ENCODE measurements at regions not wholly inside any gene's neighbourhood (a gene's known extent, or its start where the extent isn't known, plus 50 kb on each side); places are given as distances from the start of the nearest gene placed in this dataset.

- Histone ChIP-seq H3K4me1 (ENCODE audit: insufficient read depth, low read length) (no peaks in the 10 kb centered on the region), H2AFZ (ENCODE audit: low read depth, low read length) (no peak overlapping the region), H3K27ac (ENCODE audit: low read depth, low read length) (no peak overlapping the region), H3K4me3 (ENCODE audit: insufficient read depth, low read depth, low read length) (no peak overlapping the region), H3K9ac (ENCODE audit: low read length) (no peak overlapping the region), H3K27me3 (ENCODE audit: insufficient read depth, low read length) (no peaks in the 10 kb centered on the region), H3K4me2 (ENCODE audit: low read length) (no peak overlapping the region), H4K20me1 (ENCODE audit: insufficient read depth, low read length) (no peaks in the 10 kb centered on the region), H3K79me2 (ENCODE audit: insufficient read depth, low read length) (no peaks in the 10 kb centered on the region), H3K9me3 (ENCODE audit: insufficient read depth, low read depth, low read length) (no peaks in the 10 kb centered on the region), H3K36me3 (ENCODE audit: insufficient read depth, low read length) (no peaks in the 10 kb centered on the region)
- FAIRE-seq (no peak), DNase-seq (ENCODE audit: low read depth) (no peak)
- no peaks in the 10 kb centered on the region for H3K36me3 Mint-ChIP-seq (ENCODE audit: low read depth, unreplicated experiment)
- H3K4me1 Mint-ChIP-seq (ENCODE audit: low read depth, unreplicated experiment): no peaks in the 10 kb centered on the region
- no peaks in the 10 kb centered on the region for H3K27me3 Mint-ChIP-seq (ENCODE audit: low read depth, unreplicated experiment)
- no peaks in the 10 kb centered on the region for H3K9me3 Mint-ChIP-seq (ENCODE audit: unreplicated experiment)
- H3K27ac Mint-ChIP-seq (ENCODE audit: unreplicated experiment): no peak overlapping the region
- no peak overlapping the region for H3K4me3 Mint-ChIP-seq (ENCODE audit: unreplicated experiment)
- no peak for TF ChIP-seq EZH2 (IDR thresholded peaks at IDR 0.05; ENCODE audit: insufficient read depth, low read length)
- TF ChIP-seq CTCF (IDR thresholded peaks at IDR 0.05; ENCODE audit: insufficient read depth, low read depth, low read length): no peak
These were observed 291.2 kb upstream of the TBC1D5 start for GRCh38 chr3:18033581-18034108.

GRCh38 chr3:18030371-18030870 is 288.0 kb upstream of the TBC1D5 start:
- H3K27me3 ChIP-seq (ENCODE audit: insufficient read depth, low read length): no peaks in the 10 kb centered on the region
- H3K27ac ChIP-seq (ENCODE audit: low read depth, low read length): no peak overlapping the region
- DNase-seq (ENCODE audit: low read depth) (no peak), FAIRE-seq (no peak)
- no peak overlapping the region for H3K4me2 ChIP-seq (ENCODE audit: low read length)
- Mint-ChIP-seq H3K4me3 (ENCODE audit: unreplicated experiment) (no peak overlapping the region), H3K9me3 (ENCODE audit: unreplicated experiment) (peaks cover 4% of the 10 kb centered on the region), H3K4me1 (ENCODE audit: low read depth, unreplicated experiment) (no peaks in the 10 kb centered on the region), H3K27me3 (ENCODE audit: low read depth, unreplicated experiment) (no peaks in the 10 kb centered on the region), H3K36me3 (ENCODE audit: low read depth, unreplicated experiment) (no peaks in the 10 kb centered on the region), H3K27ac (ENCODE audit: unreplicated experiment) (no peak overlapping the region)
- H3K9me3 ChIP-seq (ENCODE audit: insufficient read depth, low read depth, low read length): no peaks in the 10 kb centered on the region
- no peak for TF ChIP-seq CTCF (IDR thresholded peaks at IDR 0.05; ENCODE audit: insufficient read depth, low read depth, low read length)
- TF ChIP-seq EZH2 (IDR thresholded peaks at IDR 0.05; ENCODE audit: insufficient read depth, low read length): no peak
- no peaks in the 10 kb centered on the region for H4K20me1 ChIP-seq (ENCODE audit: insufficient read depth, low read length)
- H3K4me3 ChIP-seq (ENCODE audit: insufficient read depth, low read depth, low read length): no peak overlapping the region
- H3K36me3 ChIP-seq (ENCODE audit: insufficient read depth, low read length): no peaks in the 10 kb centered on the region
- H3K9ac ChIP-seq (ENCODE audit: low read length): no peak overlapping the region
- H2AFZ ChIP-seq (ENCODE audit: low read depth, low read length): no peak overlapping the region
- H3K79me2 ChIP-seq (ENCODE audit: insufficient read depth, low read length): no peaks in the 10 kb centered on the region
- H3K4me1 ChIP-seq (ENCODE audit: insufficient read depth, low read length): no peaks in the 10 kb centered on the region

- Histone ChIP-seq H3K4me1 (ENCODE audit: insufficient read depth, low read length) (no peaks in the 10 kb centered on the region), H3K9ac (ENCODE audit: low read length) (no peak overlapping the region), H3K4me3 (ENCODE audit: insufficient read depth, low read depth, low read length) (no peak overlapping the region), H3K79me2 (ENCODE audit: insufficient read depth, low read length) (no peaks in the 10 kb centered on the region), H2AFZ (ENCODE audit: low read depth, low read length) (no peak overlapping the region), H3K27me3 (ENCODE audit: insufficient read depth, low read length) (no peaks in the 10 kb centered on the region), H3K27ac (ENCODE audit: low read depth, low read length) (no peak overlapping the region), H3K4me2 (ENCODE audit: low read length) (no peak overlapping the region), H3K36me3 (ENCODE audit: insufficient read depth, low read length) (no peaks in the 10 kb centered on the region), H4K20me1 (ENCODE audit: insufficient read depth, low read length) (no peaks in the 10 kb centered on the region), H3K9me3 (ENCODE audit: insufficient read depth, low read depth, low read length) (no peaks in the 10 kb centered on the region)
- Mint-ChIP-seq H3K27me3 (ENCODE audit: low read depth, unreplicated experiment) (no peaks in the 10 kb centered on the region), H3K27ac (ENCODE audit: unreplicated experiment) (no peak overlapping the region), H3K4me3 (ENCODE audit: unreplicated experiment) (no peak overlapping the region), H3K9me3 (ENCODE audit: unreplicated experiment) (peaks cover 4% of the 10 kb centered on the region), H3K36me3 (ENCODE audit: low read depth, unreplicated experiment) (no peaks in the 10 kb centered on the region), H3K4me1 (ENCODE audit: low read depth, unreplicated experiment) (no peaks in the 10 kb centered on the region)
- TF ChIP-seq EZH2 (IDR thresholded peaks at IDR 0.05; ENCODE audit: insufficient read depth, low read length): no peak
- no peak for TF ChIP-seq CTCF (IDR thresholded peaks at IDR 0.05; ENCODE audit: insufficient read depth, low read depth, low read length)
- peak; percentile 87 for DNase-seq (ENCODE audit: low read depth)
- FAIRE-seq: no peak
These were observed 284.9 kb upstream of the TBC1D5 start for GRCh38 chr3:18027161-18027939.

All from astrocyte (in vitro differentiated cells and primary cell).